GM23338 (cell line): ENCODE measurements at regions not wholly inside any gene's neighbourhood (a gene's known extent, or its start where the extent isn't known, plus 50 kb on each side); places are given as distances from the start of the nearest gene placed in this dataset.

ENCODE experiments used
- ATAC-seq: fragments of 200-7000 bp; cut with Tn5 transposase; 3 replicates; pipeline ENCODE4 v1.9.1; 2020
- DNase-seq: peaks from one replicate; pipeline ENCODE4 v3.0.0-alpha.2; 2015; ENCODE audit warnings: low spot score
- H2AFZ ChIP-seq: fragments of 200-600 bp; sonication (generic); 2 replicates; pipeline ENCODE4 v1.8.0; 2016; ENCODE audit warnings: antibody characterized with exemption, mild to moderate bottlenecking, moderate library complexity
- H3F3A ChIP-seq: fragments of 200-600 bp; sonication (generic); replicated peaks from 2 replicates; pipeline ENCODE4 v1.8.0; 2017; ENCODE audit warnings: antibody characterized with exemption, mixed run types, low read depth
- H3K27ac ChIP-seq: fragments of 200-600 bp; sonication (generic); 2 replicates; pipeline ENCODE4 v1.6.1; 2016; ENCODE audit warnings: low read depth
- H3K27me3 ChIP-seq: fragments of 200-600 bp; sonication (generic); 2 replicates; pipeline ENCODE4 v1.8.0; 2016; ENCODE audit warnings: mild to moderate bottlenecking, mixed run types, moderate library complexity; ENCODE audit not compliant: insufficient read depth
- H3K36me3 ChIP-seq: fragments of 200-600 bp; sonication (generic); 2 replicates; pipeline ENCODE4 v1.8.0; 2016; ENCODE audit warnings: mild to moderate bottlenecking; ENCODE audit not compliant: insufficient read depth
- H3K4me1 ChIP-seq: fragments of 200-600 bp; sonication (generic); 2 replicates; pipeline ENCODE4 v1.8.0; 2016; ENCODE audit warnings: mild to moderate bottlenecking, moderate library complexity; ENCODE audit not compliant: insufficient read depth
- H3K4me2 ChIP-seq: fragments of 200-600 bp; sonication (generic); 2 replicates; pipeline ENCODE4 v1.7.1; 2017; ENCODE audit warnings: mixed run types
- H3K4me3 ChIP-seq: fragments of 200-600 bp; sonication (generic); 2 replicates; pipeline ENCODE4 v1.6.1; 2016; ENCODE audit warnings: mixed run types
- H3K79me2 ChIP-seq: fragments of 200-600 bp; sonication (generic); replicated peaks from 2 replicates; pipeline ENCODE4 v1.8.0; 2017; ENCODE audit warnings: mild to moderate bottlenecking; ENCODE audit not compliant: insufficient read depth
- H3K9me2 ChIP-seq: fragments of 200-600 bp; sonication (generic); 2 replicates; pipeline ENCODE4 v1.8.0; 2017; ENCODE audit not compliant: insufficient read depth
- H4K20me1 ChIP-seq: fragments of 200-600 bp; sonication (generic); replicated peaks from 2 replicates; pipeline ENCODE4 v1.8.0; 2017; ENCODE audit warnings: mild to moderate bottlenecking; ENCODE audit not compliant: insufficient read depth
- H3K27ac Mint-ChIP-seq: 2 replicates; pipeline ENCODE4 v1.8.0; 2020; ENCODE audit warnings: inconsistent platforms, mild to moderate bottlenecking, moderate library complexity, mixed read lengths
- H3K27me3 Mint-ChIP-seq: 3 replicates; pipeline ENCODE4 v1.8.0; 2022; ENCODE audit warnings: low read depth, mild to moderate bottlenecking, moderate library complexity, mixed read lengths, inconsistent platforms; ENCODE audit not compliant: insufficient read depth, poor library complexity
- H3K36me3 Mint-ChIP-seq: 3 replicates; pipeline ENCODE4 v1.8.0; 2021; ENCODE audit warnings: low read depth, mild to moderate bottlenecking, inconsistent platforms, moderate library complexity, mixed read lengths
- H3K4me1 Mint-ChIP-seq: 3 replicates; pipeline ENCODE4 v1.8.0; 2020; ENCODE audit warnings: mild to moderate bottlenecking, inconsistent platforms, mixed read lengths
- H3K4me3 Mint-ChIP-seq: 3 replicates; pipeline ENCODE4 v1.8.0; 2021; ENCODE audit warnings: moderate library complexity, mild to moderate bottlenecking, inconsistent platforms, mixed read lengths
- H3K9me3 Mint-ChIP-seq: 3 replicates; pipeline ENCODE4 v1.8.0; 2020; ENCODE audit warnings: moderate library complexity, mild to moderate bottlenecking, inconsistent platforms, mixed read lengths
- EZH2phosphoT487 ChIP-seq: fragments of 200-600 bp; sonication (generic); IDR thresholded peaks from one replicate; pipeline ENCODE4 v1.8.1; 2018; ENCODE audit warnings: antibody characterized with exemption; ENCODE audit not compliant: unreplicated experiment
- NANOG ChIP-seq: IDR thresholded peaks from 2 replicates; pipeline ENCODE4 v1.6.1; 2016; ENCODE audit warnings: antibody characterized with exemption, borderline replicate concordance
- POLR2AphosphoS5 ChIP-seq: IDR thresholded peaks from 2 replicates; pipeline ENCODE4 v1.6.1; 2016; ENCODE audit warnings: antibody characterized with exemption, low read depth
- ZNF114 ChIP-seq: fragments of 250-450 bp; sonication (Bioruptor Pico); IDR thresholded peaks from 2 replicates; pipeline ENCODE4 v1.5.0; 2020; ENCODE audit warnings: mild to moderate bottlenecking, moderate library complexity
- ZNF462 ChIP-seq: fragments of 250-450 bp; sonication (Bioruptor Pico); IDR thresholded peaks from 2 replicates; pipeline ENCODE4 v1.5.0; 2020; ENCODE audit warnings: mild to moderate bottlenecking, moderate library complexity
- TF ChIP-seq, protein P1 (sequence below): IDR thresholded peaks from 2 replicates; pipeline ENCODE4 v1.6.1; 2016; ENCODE audit warnings: antibody characterized with exemption
- TF ChIP-seq, protein P2 (sequence below), 2 experiments: fragments of 200-600 bp in 1 of 2; sonication (generic) in 1 of 2; conservative IDR thresholded peaks; 2 replicates each; pipeline versions ENCODE4 v1.5.1 to v1.6.1; 2016 to 2017; ENCODE audit warnings: antibody characterized with exemption in 2 of 2, low read depth in 2 of 2, mild to moderate bottlenecking in 2 of 2, moderate library complexity in 1 of 2

DNA sequence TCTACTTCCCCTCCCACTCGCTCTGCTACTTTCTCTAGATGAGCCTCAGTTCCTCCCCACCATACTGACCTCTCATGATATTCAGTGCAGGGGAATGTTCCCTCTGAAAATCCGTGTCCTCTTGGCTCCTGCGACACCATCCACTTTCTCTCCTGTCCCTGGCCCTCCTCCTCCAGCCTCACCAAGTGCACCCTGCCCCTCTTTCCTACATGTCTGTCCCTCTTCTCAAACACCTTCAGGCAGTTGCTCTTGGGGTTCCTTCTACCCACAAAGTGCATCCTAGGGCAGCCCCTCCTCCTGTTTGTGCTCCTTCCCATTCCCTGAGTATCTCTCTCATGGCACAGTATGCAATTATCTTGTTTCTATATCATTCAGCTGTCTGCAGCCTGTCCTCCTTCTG lies 246.4 kb upstream of the RAB6C start (continued):
- TF ChIP-seq ZNF462 (CRISPR knock-in tag) (no peak), POLR2AphosphoS5 (no peak)
- TF ChIP-seq, protein P1, sequence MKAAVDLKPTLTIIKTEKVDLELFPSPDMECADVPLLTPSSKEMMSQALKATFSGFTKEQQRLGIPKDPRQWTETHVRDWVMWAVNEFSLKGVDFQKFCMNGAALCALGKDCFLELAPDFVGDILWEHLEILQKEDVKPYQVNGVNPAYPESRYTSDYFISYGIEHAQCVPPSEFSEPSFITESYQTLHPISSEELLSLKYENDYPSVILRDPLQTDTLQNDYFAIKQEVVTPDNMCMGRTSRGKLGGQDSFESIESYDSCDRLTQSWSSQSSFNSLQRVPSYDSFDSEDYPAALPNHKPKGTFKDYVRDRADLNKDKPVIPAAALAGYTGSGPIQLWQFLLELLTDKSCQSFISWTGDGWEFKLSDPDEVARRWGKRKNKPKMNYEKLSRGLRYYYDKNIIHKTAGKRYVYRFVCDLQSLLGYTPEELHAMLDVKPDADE: no peak

DNA sequence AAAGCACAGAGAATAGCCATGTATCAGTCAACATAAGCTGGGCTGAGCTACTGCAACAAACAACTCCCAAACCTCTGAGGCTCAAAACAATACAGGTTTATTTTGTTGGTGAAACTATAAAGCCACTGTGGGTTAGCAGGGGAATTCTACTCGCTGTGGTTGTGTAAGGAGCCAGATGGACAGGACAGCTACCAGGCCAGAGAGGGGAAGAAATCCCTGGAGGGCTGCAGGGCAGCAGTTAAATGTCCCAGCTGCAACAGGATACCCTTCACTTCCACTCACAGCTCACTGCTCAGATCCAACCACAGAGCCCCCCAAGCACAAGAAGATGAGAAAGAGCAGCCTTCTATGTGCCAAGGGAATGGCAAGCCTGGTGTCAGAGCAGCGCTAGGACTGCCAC lies 245.9 kb upstream of the RAB6C start:
- Histone ChIP-seq H3K27ac (no peak overlapping the region), H4K20me1 (no peaks in the 10 kb centered on the region), H3K36me3 (no peaks in the 10 kb centered on the region), H3K79me2 (no peaks in the 10 kb centered on the region), H3F3A (no peaks in the 10 kb centered on the region), H2AFZ (no peak overlapping the region), H3K4me1 (no peaks in the 10 kb centered on the region), H3K9me2 (peaks cover 6% of the 10 kb centered on the region; the same call in 1 of the 2 replicates), H3K27me3 (no peaks in the 10 kb centered on the region), H3K4me2 (no peak overlapping the region), H3K4me3 (no peak overlapping the region)
- no peak for DNase-seq
- Mint-ChIP-seq H3K27ac (no peak overlapping the region), H3K27me3 (no peaks in the 10 kb centered on the region), H3K4me3 (no peak overlapping the region), H3K4me1 (peaks cover 10% of the 10 kb centered on the region; the same call in 2 of the 3 replicates), H3K36me3 (no peaks in the 10 kb centered on the region), H3K9me3 (no peaks in the 10 kb centered on the region)
- no peak for ATAC-seq
- TF ChIP-seq, protein P2, sequence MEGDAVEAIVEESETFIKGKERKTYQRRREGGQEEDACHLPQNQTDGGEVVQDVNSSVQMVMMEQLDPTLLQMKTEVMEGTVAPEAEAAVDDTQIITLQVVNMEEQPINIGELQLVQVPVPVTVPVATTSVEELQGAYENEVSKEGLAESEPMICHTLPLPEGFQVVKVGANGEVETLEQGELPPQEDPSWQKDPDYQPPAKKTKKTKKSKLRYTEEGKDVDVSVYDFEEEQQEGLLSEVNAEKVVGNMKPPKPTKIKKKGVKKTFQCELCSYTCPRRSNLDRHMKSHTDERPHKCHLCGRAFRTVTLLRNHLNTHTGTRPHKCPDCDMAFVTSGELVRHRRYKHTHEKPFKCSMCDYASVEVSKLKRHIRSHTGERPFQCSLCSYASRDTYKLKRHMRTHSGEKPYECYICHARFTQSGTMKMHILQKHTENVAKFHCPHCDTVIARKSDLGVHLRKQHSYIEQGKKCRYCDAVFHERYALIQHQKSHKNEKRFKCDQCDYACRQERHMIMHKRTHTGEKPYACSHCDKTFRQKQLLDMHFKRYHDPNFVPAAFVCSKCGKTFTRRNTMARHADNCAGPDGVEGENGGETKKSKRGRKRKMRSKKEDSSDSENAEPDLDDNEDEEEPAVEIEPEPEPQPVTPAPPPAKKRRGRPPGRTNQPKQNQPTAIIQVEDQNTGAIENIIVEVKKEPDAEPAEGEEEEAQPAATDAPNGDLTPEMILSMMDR (conservative IDR thresholded peaks at IDR 0.05; ENCODE audit: low read depth in 2 of 2): no peak
- TF ChIP-seq EZH2phosphoT487 (no peak), ZNF462 (CRISPR knock-in tag) (no peak), NANOG (no peak), ZNF114 (no peak)
